Stimulated activated naive CD8-positive, alpha-beta T cell treated with anti-CD3 and anti-CD28 coated beads, Interleukin-15, Interleukin-2, amounts not matched to agents 100 U/mL and 50 U/mL, for 24 hours (primary cell): ENCODE measurements at regions not wholly inside any gene's neighbourhood (a gene's known extent, or its start where the extent isn't known, plus 50 kb on each side); places are given as distances from the start of the nearest gene placed in this dataset.

Experiments
- ATAC-seq: fragments of 150-1000 bp; cut with Tn5 transposase; one replicate; pipeline ENCODE4 v1.10.0; 2021
- DNase-seq: peaks from one replicate; pipeline ENCODE4 v3.0.0; 2021

DNA sequence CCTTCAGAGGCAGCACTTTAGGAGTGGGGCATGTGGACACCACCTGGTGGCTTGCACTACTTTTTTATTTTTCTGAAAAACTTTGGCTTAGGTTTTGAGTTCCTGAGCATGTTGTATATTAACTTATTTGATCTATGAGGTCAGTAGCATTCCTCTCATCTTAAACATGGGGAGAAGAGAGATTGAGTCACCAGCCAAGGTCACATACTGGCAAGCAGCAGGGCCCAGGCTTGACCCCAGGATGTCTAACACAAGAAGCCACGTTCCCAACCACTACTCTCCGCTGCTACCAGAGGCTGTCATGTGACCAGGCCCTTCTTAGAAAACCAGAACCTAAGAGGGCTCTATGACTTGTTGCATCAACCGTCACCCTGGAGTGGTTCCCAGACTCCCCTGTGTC, 210.3 kb upstream of the GPR26 start:
- ATAC-seq, result no peak
- no peak for DNase-seq

DNA sequence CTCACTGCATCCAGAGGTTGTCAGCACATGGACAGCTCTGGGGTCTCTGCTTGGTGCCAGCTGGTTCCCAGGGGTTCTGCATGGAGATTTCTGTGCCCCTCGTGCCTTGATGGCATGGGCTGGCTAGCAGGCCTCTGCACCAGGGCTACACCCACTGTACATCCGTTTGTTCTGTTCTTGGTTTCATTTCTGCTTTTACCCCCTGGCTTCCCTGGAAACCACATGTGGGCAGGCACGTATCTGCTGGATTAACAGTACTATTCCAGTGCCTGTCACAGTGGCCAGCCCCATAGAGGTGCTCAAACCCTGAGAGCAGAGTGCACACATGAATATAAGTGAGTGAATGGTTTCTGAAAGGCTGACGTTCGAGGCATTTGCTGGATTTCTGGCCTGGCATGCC, 207.2 kb upstream of the GPR26 start:
- DNase-seq (no peak), ATAC-seq (no peak)

DNA sequence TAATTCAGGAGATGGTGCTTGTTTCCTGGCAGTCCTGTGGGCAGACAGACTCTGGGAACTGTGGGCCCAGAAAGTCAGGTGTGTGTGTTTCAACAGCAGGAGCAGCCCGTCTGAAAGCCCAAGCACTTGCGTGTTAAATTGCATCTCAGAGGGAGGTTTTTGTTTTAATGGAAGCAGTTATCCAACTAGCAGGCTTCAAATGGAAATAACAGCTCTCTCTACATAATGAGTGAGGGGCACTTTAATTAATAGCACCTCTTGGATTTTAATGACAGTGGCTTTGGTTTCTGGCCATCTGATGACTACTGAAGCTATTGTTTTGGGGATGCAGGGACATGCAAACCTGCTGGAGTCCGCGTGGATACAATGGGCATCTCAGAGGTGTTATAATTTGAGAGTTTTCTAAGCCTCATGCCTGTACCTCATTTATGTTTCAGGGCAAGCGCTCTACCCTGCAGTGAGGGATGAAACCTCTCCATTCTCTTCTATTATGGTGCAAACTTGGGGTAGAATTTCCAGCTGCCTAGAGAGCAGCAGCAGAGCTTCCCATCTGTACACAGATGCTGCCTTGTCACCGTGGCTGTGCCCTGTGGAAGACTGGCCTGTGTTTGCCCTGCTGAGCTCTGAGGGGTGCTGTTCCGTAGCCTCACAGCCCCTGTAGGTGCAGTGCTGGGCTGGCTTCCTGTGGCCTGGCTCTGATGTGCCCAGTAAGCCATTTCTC, 206.6 kb upstream of the GPR26 start:
- no peak for ATAC-seq
- DNase-seq, result no peak

DNA sequence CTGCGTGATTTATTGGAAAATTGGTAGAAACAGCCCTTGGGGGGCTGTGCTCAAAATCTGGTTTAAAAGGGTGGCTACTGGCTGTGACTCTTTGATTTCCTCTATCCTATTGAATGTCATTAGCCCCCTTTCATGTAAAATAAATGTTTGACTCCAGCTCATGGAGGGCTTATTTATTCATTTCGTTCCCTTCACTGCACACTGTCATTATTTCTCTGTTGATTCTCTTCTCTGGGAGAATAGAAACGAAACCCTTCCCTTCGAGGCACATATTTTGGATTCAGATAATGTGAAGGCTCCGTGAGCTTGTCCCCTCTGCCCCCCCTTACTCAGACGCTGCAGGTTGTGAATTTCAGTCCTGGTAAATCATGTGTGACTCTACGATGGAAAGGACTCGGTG, 203.9 kb upstream of the GPR26 start:
- DNase-seq, result no peak
- ATAC-seq, result no peak

DNA sequence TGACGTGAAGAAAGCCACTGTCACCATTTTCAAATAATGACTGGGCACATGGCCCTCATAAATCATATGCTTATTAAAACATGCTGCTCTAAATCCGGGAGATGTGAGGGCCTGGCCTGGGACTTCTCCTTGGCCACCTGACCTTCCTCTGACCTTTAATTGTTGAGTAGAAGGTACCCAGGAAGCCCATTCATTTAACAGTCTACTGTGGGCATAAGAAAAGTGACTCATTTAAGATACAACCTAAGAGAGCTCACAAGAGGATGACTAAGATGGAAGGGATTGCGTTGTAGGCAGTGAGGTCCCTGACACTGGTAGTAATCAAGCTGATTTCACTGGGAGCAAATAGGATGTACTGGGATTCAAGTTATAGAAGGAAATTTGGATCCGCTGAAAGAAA, 203.4 kb upstream of the GPR26 start:
- DNase-seq (no peak), ATAC-seq (peak; percentile 29)

DNA sequence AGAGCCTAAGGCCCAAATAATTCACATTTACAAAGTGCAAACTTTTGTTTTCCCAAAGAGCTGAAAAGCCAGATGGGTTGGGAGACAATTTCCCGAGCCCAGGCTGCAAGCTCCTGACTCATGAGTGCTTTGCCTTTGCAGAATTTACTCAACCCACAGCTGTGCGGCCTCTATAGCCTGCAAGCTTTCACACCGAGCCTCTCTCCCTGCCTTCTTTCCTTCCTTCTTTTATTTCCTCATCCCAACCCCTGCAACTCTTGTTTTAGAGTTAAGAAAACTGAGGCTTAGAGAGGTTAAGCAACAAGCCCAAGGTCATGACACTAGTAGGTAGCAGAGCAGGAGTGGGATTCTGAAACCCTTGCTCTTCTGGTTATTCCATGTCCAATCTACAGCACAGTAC, 203.0 kb upstream of the GPR26 start:
- ATAC-seq, result no peak
- DNase-seq, result no peak

DNA sequence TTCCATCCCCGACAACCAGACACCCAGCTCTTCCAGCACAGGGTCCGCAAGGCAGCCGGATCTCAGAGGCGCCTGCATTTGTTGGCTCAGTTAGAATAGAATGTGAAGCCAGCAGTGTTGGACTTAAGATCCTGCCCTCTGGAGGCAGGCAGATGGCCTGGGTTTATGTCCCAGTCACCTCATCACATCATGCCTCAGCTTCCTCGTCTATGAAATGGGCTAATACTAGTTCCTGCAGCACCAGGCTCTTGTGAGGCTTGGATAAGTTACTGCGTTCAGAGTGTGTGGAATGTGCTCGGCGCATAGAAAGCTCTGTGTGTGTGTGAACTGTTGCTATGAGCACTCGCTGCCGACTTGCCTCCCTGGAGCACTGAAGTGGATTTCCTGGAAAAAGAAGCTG, 202.5 kb upstream of the GPR26 start:
- ATAC-seq (no peak), DNase-seq (no peak)

DNA sequence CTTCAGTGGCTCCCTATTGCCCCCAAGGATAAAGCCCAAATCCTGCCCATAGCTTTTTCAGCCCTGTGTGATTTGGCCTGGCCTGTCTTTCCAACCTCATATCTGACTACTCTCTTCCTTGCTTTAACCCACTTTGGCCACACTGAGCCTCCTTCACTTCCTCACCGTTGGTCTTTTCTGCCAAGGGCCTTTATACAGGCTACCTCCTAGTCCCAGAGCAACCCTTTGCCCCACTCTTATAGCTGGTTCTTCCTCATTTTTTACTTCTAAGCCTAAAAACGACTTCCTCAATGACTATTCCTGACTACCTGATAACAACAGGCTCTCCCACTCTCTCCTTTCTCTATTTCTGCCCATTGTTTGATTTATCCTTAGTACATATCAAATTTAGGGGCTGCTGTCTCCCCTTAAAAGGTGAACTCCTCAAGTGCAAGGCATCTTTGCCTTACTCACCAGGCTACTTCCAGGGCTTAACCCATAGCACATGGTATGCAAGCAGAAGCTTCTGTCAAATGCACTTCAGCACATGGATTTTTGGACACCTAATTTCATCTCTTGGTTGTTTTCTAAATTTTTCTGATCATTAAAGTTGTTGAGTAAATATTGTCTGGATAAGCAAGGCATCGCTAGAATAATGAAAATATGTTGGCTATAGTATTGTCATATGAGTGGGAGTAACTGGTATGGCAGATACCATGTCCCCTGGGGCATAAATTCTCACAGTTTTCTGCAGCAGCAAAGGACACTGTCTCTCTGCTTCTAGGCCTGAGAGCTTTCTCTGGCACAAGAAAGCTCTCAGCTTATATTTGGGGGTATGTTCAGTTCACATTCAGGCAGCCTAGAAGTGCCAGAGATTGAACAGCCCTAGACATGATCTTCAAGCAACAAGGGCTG, 201.5 kb upstream of the GPR26 start:
- DNase-seq (no peak), ATAC-seq (no peak)

DNA sequence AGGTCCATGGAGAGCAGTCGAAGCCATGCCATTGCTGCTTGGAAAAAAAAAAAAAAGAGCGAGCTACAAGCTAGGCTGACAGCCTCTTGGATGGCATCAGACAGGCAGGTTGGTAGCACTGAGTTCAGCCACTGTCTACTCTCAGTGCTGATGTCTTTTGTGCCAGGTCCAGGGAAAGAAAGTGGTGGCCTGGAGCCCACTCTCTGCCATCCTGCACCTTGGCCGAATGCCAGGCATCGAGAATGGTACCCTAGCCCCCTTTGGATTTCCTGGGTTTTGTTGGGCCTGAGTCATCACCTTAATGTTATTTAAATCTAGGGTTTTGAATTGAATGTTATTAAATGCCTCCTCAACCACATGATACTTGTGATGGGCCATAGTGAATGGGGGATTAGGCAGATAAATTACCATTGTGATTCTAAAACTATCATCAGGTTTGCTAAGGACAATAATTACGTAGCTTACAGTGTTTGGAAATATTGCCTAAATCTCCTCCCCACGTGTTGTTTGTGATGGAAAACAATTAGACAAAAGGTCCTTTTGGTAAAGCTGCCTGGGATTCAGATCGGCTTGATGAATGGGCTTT, 195.7 kb upstream of the GPR26 start:
- DNase-seq, result no peak
- no peak for ATAC-seq

DNA sequence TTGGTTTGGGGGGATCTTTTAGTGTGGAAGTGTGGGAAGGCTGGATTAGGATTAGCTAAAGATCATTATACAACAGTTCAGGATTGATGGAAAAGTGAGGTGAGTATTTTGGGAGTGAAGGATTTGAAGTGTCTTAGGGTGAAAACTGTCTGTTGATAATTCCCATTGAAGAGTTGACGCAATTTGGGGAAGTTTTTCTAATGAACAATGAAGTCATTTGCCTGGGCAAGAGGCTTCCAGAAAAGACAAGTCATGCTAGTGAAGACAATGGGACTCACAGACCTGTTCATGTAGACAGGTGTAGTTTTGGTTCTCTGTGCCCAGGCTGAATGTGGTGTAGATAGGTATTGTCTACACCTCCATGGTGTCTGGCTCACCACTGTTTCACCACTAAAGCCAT, 194.3 kb upstream of the GPR26 start:
- ATAC-seq, result no peak
- no peak for DNase-seq

DNA sequence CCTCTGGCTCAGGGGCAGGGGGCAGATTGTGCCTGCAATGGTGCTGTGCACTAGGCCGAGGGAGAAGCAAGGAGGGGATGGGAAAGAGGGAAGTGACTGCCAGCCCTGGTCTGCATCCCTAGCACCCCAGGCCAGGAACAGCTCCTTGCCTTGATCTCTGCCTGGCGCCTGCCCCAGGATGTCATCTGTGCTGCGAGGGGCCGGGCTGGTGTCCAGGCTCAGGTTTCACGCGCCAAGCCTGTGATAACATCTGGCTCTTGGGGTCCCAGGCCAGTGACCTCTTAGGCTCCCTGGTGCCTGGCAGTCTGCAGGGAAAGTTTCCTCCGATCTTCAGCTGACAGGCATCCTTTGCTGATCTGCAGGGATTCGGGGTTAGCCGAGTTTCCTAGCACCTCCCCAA, 193.5 kb upstream of the GPR26 start:
- no peak for DNase-seq
- ATAC-seq, result no peak

DNA sequence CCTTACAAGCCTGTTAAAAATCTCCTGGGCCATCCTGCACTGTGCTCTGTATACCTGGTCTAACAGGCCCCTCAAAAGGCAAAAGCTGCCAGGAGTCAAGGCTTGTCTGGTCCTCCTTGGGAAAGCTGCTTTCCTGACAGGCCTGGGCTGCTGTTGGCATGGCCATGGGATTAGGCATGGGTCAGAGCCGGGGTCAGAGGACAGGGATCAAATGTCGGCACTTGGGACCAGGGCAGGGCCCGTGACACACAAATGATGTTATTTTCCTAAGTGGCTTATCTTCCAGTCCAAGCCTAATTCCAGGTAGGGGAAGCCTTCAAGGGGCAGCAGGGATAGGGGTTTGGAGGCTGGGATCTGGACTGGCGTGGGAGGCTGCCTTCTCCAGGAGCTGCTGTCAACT, 191.5 kb upstream of the GPR26 start:
- no peak for ATAC-seq

DNA sequence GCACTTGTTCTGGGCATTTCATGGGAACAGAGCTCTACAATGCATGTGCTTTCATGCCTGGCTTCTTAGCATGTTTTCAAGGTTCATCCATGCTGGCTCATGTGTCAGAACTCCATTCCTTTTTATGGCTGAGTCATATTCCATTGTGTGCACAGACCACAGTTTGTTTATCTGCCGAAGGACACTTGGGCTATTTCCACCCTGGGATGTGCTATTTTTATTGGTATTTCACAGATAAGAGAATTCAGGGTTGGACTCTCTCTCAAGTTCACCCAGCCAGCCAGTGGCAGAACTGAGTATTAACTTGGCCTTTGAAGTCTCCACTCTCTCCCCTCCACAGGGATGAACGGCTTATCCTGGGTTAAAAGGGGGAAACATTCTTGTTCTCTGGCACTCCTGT, 190.7 kb upstream of the GPR26 start:
- ATAC-seq (no peak), DNase-seq (no peak)

More for the DNA sequence above, 191.5 kb upstream of the GPR26 start:
- no peak for DNase-seq

DNA sequence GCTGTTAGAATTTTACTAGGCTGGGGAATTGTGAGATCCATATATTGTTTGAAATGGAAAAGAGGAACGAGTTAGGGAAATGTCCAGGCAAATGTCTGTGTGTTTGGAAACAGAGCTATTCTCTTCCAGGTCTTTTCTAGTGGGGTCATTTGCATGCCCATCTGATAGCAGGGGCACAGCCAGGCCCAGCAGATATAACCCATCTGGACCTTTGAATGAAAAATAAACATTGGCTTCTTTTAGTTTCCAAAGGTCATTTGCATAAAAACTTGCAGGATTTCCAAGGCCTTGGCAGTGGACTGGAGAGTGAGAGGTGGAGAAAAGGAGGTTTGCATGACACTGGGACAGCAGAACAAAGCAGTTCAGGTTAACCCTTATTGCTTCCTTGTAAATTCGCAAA, 188.0 kb upstream of the GPR26 start:
- DNase-seq (no peak), ATAC-seq (no peak)

DNA sequence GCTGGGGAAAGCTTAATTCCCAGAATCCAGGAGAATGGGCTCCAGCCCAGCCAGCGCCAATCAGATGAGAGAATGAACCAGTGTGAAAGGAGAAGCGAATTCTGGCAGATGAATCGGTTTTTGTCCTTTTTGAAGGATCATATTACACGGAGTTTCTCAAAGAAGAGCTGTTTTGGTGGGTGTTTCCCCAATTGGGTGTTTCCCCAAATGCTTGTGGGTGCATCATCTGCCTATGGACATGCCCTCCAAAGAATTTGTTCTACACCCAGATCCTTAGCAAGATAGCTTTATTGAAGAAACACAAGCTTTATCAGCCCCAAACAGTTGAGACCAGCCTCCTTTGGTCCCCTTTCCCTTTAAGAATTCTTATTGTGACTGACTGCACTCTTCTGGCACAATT, 186.5 kb upstream of the GPR26 start:
- ATAC-seq (no peak), DNase-seq (no peak)

DNA sequence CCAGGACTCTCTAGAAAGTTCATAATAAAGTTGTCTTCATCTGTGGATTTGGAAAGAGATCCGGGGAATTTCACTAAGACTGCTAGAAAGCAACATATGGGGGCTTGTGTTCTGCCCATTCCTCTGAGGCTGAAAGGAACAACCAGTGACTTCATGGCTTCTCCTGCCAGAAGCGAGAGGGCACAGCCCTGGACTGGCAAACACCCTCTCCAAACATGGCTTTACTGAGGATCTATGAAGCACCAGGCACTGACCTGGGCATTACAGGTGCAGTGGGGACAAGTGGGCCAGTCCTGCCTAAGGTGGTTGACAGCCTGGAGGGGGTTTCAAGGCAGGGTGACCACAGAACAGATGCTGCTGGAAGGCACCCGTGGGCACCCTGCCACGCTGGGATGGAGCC, 185.8 kb upstream of the GPR26 start:
- DNase-seq (no peak), ATAC-seq (no peak)

DNA sequence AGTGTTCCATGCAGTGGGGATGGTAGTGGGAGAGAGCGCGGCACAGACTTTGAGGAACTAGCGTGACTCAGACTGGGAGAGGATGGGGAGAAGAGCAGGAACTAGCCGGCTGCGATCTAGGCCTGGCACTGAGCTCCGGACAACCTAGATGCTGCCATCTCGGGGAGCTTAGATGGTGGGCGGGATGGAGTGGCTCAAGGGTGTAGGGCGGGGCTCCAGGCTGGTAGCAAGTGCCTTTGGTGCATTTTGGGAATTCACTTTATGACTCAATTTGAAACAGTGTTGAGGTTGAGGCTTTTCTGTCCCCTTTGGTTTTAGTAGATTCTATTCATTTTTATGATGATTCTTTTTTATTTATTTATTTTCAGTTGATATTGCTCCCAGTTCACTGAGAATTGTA, 185.3 kb upstream of the GPR26 start:
- DNase-seq (no peak), ATAC-seq (no peak)

DNA sequence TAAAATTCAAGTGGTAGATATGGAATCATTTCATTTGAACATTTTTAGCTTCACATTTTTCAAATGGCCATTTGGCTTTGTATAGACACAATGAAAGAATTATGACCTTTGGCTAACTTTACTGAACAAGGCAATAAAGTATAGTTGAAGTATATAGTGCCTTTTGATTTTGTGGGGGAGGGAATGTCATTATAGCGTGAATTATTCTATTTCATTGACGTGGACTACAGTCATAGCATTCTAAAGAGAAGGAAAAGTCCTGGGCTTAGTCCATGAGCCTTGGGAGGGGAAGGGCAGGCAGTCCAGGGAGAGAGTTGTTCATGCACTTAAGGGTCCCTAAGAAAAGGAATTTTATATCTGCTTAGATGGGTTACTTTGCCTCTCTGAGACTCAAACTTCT, 181.4 kb upstream of the GPR26 start:
- no peak for DNase-seq

DNA sequence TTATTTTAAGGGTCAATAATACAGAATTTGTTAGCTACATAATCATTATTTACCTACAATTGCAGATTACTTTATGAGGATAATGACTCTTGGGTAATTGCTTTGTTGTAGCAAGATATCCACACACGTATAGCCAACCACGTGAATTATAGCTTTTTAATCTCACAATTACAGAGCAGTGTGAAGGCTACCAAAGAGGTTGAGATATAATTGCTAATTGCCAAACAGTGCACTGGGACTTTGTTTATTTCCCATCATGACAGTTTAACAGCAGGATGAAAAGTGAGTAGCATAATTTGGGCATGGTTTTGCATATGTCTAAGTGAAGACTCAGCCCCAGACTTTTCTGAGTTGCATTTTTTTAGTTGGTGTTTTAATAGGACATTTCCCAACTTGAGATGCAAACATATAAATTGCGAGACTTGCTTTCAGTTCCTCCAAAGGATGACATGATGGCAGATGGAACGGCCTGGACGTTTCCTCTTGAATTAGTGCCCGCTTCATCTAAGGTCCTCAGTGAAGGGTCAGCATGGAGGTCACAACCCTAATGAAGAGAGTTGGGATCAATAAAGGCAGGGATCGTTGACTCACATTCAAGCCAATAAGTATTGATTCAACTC, 180.7 kb upstream of the GPR26 start:
- no peak for DNase-seq
- ATAC-seq, result no peak

More for the DNA sequence above, 181.4 kb upstream of the GPR26 start:
- ATAC-seq, result no peak

DNA sequence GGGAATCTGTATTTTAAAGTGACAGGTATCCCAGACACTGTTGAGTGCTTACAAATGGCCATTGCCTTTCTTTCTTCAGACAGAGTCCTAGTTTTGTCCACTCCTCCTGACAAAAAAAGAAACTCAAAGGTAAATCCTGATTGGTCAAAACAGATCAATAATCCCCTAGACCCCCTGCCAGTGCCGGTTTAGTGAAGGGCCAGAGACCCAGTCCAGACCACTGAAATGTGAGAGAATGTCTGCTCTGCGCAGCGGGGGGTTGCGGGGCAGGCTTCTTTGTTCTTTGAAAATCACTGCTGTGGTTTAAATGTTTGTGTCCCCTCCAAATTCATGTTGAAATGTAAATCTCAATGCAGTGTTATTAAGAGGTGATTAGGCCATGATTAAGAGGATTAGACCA, 177.7 kb upstream of the GPR26 start:
- ATAC-seq (no peak), DNase-seq (no peak)

DNA sequence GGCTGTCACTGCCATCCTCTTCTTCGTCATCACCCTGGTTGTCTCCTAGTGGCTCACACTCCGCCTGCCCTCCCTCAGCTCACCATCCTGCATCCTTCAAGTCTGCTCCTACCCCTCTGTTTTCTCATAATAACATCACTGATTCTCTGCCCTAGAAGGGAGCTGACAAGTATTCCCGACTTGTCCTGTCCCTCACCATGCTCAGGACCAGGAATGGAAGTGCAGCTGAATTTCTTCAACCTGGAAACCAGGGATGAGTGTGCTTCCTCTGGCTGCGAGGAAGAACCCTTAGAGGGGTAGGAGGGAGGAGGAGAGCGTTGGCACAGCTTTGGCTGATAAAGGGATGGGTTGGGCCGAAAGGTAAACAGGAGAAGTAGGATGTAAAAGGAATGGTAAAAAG, 174.8 kb upstream of the GPR26 start:
- DNase-seq, result no peak
- ATAC-seq, result no peak

DNA sequence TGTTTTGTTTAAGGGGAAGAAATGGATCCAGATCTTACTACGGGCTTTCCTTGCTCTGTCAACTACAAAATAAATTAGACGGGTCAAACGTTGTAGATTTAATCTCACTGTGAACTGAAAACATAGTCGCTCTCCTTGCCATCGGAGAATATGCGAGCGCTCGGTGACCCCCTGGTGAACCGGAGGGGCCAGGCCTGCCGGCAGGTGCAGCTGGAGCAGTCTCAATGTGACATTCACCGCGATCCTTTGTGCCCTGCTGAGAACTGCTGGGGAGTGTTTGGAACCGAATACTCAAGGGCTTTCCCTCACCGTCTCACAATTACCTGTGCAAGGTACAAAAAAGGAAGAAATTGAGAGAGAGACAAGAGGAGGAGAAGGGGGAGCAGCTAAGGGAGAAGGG, 174.1 kb upstream of the GPR26 start:
- ATAC-seq, result no peak
- DNase-seq, result no peak

DNA sequence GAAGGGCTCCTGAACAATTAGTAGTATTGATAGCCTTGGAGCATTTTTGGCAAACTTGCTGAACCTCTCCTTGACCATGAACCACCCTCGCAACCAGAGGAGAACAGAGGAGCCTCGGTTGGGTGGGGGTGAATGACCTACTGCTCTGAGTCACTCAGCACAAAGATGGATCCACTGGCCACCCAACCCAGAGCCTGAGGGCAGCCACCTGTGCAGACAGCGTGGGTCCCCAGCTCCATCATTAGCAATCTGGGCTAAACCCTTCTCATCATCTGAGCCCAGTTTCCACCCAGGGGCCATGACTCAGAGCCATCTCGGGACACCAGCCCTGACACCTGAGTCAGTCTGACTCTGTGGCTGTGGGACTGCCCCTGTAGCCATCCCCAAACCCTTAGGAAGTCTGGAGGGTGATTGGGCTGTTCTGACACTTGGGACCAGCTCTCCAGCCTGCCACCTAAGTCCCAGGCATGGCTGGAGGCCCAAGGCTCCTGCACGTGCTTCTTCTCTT, 171.8 kb upstream of the GPR26 start:
- ATAC-seq, result peak; percentile 62
- DNase-seq, result no peak
